ENCODE measurements at regions not wholly inside any gene's neighbourhood (a gene's known extent, or its start where the extent isn't known, plus 50 kb on each side); places are given as distances from the start of the nearest gene placed in this dataset.

DNA sequence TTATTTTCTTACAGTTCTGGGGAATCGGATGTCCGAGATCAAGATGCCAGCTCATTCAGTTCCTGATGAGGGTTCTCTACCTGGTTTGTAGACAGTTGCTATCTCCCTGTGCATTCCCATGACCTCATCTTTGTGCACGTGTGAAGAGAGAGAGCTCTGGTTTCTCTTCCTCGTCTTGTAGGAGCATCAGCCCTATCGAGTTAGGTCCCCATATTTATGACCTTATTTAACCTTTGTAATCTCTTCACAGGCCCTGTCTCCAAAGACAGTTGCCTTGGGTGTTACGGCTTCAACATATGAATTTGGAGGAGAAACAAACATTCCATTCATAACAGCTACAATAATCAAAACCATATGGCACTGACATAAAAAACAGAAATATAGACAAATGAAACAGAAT is 455.3 kb downstream of the HACE1 start:
- TF ChIP-seq, protein P1, sequence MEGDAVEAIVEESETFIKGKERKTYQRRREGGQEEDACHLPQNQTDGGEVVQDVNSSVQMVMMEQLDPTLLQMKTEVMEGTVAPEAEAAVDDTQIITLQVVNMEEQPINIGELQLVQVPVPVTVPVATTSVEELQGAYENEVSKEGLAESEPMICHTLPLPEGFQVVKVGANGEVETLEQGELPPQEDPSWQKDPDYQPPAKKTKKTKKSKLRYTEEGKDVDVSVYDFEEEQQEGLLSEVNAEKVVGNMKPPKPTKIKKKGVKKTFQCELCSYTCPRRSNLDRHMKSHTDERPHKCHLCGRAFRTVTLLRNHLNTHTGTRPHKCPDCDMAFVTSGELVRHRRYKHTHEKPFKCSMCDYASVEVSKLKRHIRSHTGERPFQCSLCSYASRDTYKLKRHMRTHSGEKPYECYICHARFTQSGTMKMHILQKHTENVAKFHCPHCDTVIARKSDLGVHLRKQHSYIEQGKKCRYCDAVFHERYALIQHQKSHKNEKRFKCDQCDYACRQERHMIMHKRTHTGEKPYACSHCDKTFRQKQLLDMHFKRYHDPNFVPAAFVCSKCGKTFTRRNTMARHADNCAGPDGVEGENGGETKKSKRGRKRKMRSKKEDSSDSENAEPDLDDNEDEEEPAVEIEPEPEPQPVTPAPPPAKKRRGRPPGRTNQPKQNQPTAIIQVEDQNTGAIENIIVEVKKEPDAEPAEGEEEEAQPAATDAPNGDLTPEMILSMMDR (IDR thresholded peaks at IDR 0.05): no peak
- TF ChIP-seq POLR2A (IDR thresholded peaks at IDR 0.05) (no peak), POLR2AphosphoS5 (IDR thresholded peaks at IDR 0.05; ENCODE audit: insufficient read depth in 1 of 2, low read depth in 1 of 2) (no peak)
